ENCODE measurements at regions not wholly inside any gene's neighbourhood (a gene's known extent, or its start where the extent isn't known, plus 50 kb on each side); places are given as distances from the start of the nearest gene placed in this dataset.

GRCh38 chr16:52235186-52235585 lies 311.8 kb downstream of the TOX3 start:
- TF ChIP-seq CTCF (conservative IDR thresholded peaks at IDR 0.05; ENCODE audit: low read length) = no peak
- TF ChIP-seq EZH2phosphoT487 (IDR thresholded peaks at IDR 0.05; ENCODE audit: borderline replicate concordance) = no peak
